MM.1S (cell line): ENCODE measurements at regions not wholly inside any gene's neighbourhood (a gene's known extent, or its start where the extent isn't known, plus 50 kb on each side); places are given as distances from the start of the nearest gene placed in this dataset.

Source experiments
- DNase-seq: peaks from one replicate; pipeline ENCODE4 v3.0.0-alpha.2; 2015
- H2AFZ ChIP-seq: fragments of 300-600 bp; sonication (generic); 2 replicates; pipeline ENCODE4 v1.6.0; 2016; ENCODE audit warnings: antibody characterized with exemption, low read length
- H3F3A ChIP-seq: fragments of 300-600 bp; sonication (generic); 2 replicates; pipeline ENCODE4 v1.6.1; 2016; ENCODE audit warnings: mild to moderate bottlenecking, antibody characterized with exemption, low read length, moderate library complexity, mixed read lengths; ENCODE audit not compliant: insufficient read depth
- H3K27ac ChIP-seq: fragments of 300-600 bp; sonication (generic); 2 replicates; pipeline ENCODE4 v1.5.1; 2016; ENCODE audit warnings: mild to moderate bottlenecking, low read length
- H3K27me3 ChIP-seq: fragments of 300-600 bp; sonication (generic); replicated peaks from 2 replicates; pipeline ENCODE4 v1.6.0; 2016; ENCODE audit warnings: low read length; ENCODE audit not compliant: insufficient read depth
- H3K36me3 ChIP-seq: fragments of 300-600 bp; sonication (generic); replicated peaks from 2 replicates; pipeline ENCODE4 v1.6.1; 2016; ENCODE audit warnings: mild to moderate bottlenecking, low read length, mixed read lengths; ENCODE audit not compliant: insufficient read depth
- H3K4me1 ChIP-seq: fragments of 300-600 bp; sonication (generic); 2 replicates; pipeline ENCODE4 v1.6.1; 2016; ENCODE audit warnings: low read length, mixed read lengths
- H3K4me2 ChIP-seq: fragments of 300-600 bp; sonication (generic); 2 replicates; pipeline ENCODE4 v1.6.0; 2016; ENCODE audit warnings: low read depth, low read length
- H3K4me3 ChIP-seq: fragments of 300-600 bp; sonication (generic); 2 replicates; pipeline ENCODE4 v1.5.1; 2016; ENCODE audit warnings: low read length, mixed read lengths
- H3K79me2 ChIP-seq: fragments of 300-600 bp; sonication (generic); 2 replicates; pipeline ENCODE4 v1.6.1; 2016; ENCODE audit warnings: mixed run types, low read length, mixed read lengths
- H3K9ac ChIP-seq: fragments of 300-600 bp; sonication (generic); 2 replicates; pipeline ENCODE4 v1.6.1; 2016; ENCODE audit warnings: low read length, mixed read lengths
- H3K9me2 ChIP-seq: fragments of 300-600 bp; sonication (generic); replicated peaks from 2 replicates; pipeline ENCODE4 v1.6.1; 2016; ENCODE audit warnings: mild to moderate bottlenecking, low read length, mixed read lengths; ENCODE audit not compliant: insufficient read depth
- H3K9me3 ChIP-seq: fragments of 300-600 bp; sonication (generic); replicated peaks from 2 replicates; pipeline ENCODE4 v1.6.1; 2016; ENCODE audit warnings: mild to moderate bottlenecking, low read length, mixed read lengths; ENCODE audit not compliant: insufficient read depth
- H4K20me1 ChIP-seq: fragments of 300-600 bp; sonication (generic); 2 replicates; pipeline ENCODE4 v1.6.1; 2016; ENCODE audit warnings: mild to moderate bottlenecking, low read length, moderate library complexity, mixed read lengths; ENCODE audit not compliant: insufficient read depth
- EZH2 ChIP-seq: fragments of 300-600 bp; sonication (generic); optimal IDR thresholded peaks from 2 replicates; pipeline ENCODE3; 2017; ENCODE audit warnings: low read depth, mild to moderate bottlenecking, antibody characterized with exemption, low read length, mixed read lengths
- EZH2phosphoT487 ChIP-seq: fragments of 300-600 bp; sonication (generic); IDR thresholded peaks from 2 replicates; pipeline ENCODE4 v1.6.1; 2018; ENCODE audit warnings: antibody characterized with exemption, low read length
- TF ChIP-seq, protein P1 (sequence below): fragments of 300-600 bp; sonication (generic); IDR thresholded peaks from 2 replicates; pipeline ENCODE4 v1.5.1; 2016; ENCODE audit warnings: antibody characterized with exemption, low read length, mixed read lengths

DNA sequence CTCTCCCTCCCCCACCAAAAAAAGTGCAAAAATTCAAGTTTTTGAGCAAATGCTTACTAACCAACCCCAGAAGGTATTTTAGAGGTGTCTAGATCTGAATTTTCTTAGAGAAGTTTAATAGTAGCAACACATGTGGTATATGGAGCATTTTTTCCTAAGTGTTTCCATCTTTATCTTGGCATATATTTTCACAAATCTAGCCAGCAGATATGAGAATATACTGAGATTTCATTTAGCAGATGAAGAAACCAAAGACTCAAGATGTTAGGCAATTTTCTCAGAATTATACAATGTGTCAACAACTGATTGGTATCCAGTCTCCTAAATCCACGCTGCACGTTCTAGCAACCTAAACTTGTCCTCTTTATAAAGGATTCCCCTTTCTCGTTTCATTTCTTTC lies 245.5 kb upstream of the CXXC4 start:
- Histone ChIP-seq H3K4me2 (no peak overlapping the region), H4K20me1 (no peaks in the 10 kb centered on the region), H3K27ac (no peak overlapping the region), H3K4me3 (no peak overlapping the region), H3K9me2 (no peaks in the 10 kb centered on the region), H3K9me3 (no peaks in the 10 kb centered on the region), H3K4me1 (peaks cover 33% of the 10 kb centered on the region), H3K36me3 (no peaks in the 10 kb centered on the region), H3F3A (peaks cover 11% of the 10 kb centered on the region), H2AFZ (no peak overlapping the region), H3K27me3 (no peaks in the 10 kb centered on the region), H3K79me2 (no peaks in the 10 kb centered on the region), H3K9ac (no peak overlapping the region)
- DNase-seq, result no peak
- TF ChIP-seq, protein P1, sequence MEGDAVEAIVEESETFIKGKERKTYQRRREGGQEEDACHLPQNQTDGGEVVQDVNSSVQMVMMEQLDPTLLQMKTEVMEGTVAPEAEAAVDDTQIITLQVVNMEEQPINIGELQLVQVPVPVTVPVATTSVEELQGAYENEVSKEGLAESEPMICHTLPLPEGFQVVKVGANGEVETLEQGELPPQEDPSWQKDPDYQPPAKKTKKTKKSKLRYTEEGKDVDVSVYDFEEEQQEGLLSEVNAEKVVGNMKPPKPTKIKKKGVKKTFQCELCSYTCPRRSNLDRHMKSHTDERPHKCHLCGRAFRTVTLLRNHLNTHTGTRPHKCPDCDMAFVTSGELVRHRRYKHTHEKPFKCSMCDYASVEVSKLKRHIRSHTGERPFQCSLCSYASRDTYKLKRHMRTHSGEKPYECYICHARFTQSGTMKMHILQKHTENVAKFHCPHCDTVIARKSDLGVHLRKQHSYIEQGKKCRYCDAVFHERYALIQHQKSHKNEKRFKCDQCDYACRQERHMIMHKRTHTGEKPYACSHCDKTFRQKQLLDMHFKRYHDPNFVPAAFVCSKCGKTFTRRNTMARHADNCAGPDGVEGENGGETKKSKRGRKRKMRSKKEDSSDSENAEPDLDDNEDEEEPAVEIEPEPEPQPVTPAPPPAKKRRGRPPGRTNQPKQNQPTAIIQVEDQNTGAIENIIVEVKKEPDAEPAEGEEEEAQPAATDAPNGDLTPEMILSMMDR, result no peak
- TF ChIP-seq EZH2phosphoT487 (no peak), EZH2 (no peak)

DNA sequence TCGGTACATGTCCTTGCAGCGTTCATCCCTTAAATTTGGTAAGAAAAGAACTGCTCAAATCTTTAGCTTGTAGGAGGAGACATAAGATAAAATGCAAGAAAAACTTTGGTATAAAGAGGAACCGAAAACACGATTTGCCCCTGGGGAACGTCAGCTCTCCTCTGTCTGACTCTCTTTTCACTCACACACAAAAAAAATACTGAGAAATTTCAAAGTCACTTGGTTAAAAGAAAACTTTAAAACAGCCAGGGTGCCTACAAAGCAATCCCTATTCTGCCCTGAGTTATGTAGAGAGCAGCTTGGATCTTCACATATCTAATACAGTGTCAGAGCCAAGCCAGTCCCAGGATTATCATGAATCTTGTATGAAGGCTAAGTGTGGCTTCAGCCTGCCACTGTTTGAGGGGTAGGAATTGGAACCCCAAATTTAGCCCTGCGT lies 248.5 kb upstream of the CXXC4 start:
- Histone ChIP-seq H3K4me3 (peak overlapping the region; percentile 34), H3K79me2 (no peaks in the 10 kb centered on the region), H4K20me1 (no peaks in the 10 kb centered on the region), H3K4me2 (peak overlapping the region; percentile 60), H3F3A (peaks cover 11% of the 10 kb centered on the region), H3K27ac (peak overlapping the region; percentile 75), H3K9me2 (no peaks in the 10 kb centered on the region), H2AFZ (peak overlapping the region; percentile 59), H3K36me3 (no peaks in the 10 kb centered on the region), H3K9ac (peak overlapping the region; percentile 44; the same call in 1 of the 2 replicates), H3K4me1 (peaks cover 19% of the 10 kb centered on the region), H3K9me3 (no peaks in the 10 kb centered on the region), H3K27me3 (no peaks in the 10 kb centered on the region)
- peak; percentile 63 for DNase-seq
- TF ChIP-seq EZH2phosphoT487 (no peak), EZH2 (no peak)
- TF ChIP-seq, protein P1, result no peak

DNA sequence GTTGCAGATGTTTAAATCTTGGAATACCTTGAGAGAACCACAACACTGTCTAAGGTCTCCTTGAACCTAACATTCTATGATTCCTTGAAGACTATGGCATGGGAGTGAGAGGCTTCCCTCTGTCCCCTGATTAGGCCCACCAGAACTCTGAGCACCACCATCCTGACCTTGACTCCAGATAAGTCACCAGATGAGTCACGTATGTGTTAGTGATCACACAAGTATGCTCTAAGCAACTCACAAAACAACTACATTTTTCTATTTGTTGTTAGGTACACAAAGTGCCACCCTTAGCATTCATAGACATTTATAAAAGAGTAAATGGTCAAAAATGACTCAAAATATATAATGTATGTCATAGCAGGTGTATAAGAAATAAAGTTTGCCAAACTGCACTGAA lies 252.9 kb upstream of the CXXC4 start:
- no peaks in the 10 kb centered on the region for H4K20me1 ChIP-seq
- no peaks in the 10 kb centered on the region for H3K9me3 ChIP-seq
- H3K27me3 ChIP-seq, result no peaks in the 10 kb centered on the region
- peaks cover 35% of the 10 kb centered on the region for H3K4me1 ChIP-seq
- H2AFZ ChIP-seq, result no peak overlapping the region
- peaks cover 16% of the 10 kb centered on the region for H3F3A ChIP-seq
- no peak overlapping the region for H3K9ac ChIP-seq
- H3K36me3 ChIP-seq, result no peaks in the 10 kb centered on the region
- H3K9me2 ChIP-seq, result no peaks in the 10 kb centered on the region
- H3K27ac ChIP-seq, result no peak overlapping the region
- no peak for DNase-seq
- H3K79me2 ChIP-seq, result no peaks in the 10 kb centered on the region
- no peak for TF ChIP-seq EZH2phosphoT487
- TF ChIP-seq EZH2, result no peak
- TF ChIP-seq, protein P1, result no peak
- no peak overlapping the region for H3K4me3 ChIP-seq
- no peak overlapping the region for H3K4me2 ChIP-seq
